ENCODE measurements at regions not wholly inside any gene's neighbourhood (a gene's known extent, or its start where the extent isn't known, plus 50 kb on each side); places are given as distances from the start of the nearest gene placed in this dataset.

DNA sequence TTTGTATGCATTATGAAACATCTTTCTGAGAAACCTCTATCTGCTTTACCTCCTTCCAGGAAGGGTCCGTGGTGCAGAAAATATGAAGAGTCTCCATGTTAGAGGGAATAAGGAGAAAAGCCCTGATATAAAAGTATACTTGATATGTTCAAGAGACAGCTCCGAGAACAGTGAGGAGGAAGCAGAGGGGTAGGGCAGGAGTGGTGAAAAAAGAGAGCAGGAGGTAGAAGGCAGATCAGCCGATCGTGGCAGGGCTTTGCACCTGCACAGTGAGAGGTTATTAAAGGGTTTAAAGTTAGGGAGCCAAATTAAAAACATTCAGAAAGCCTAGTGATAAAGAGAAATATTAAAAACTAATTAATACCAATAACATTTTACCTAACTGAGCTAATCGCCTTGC lies 419.7 kb downstream of the FAT4 start:
- Mint-ChIP-seq H3K36me3 (ENCODE audit: low read depth) (no peaks in the 10 kb centered on the region), H3K4me3 (no peak overlapping the region), H3K27me3 (ENCODE audit: low read depth) (no peaks in the 10 kb centered on the region), H3K4me1 (peaks cover 44% of the 10 kb centered on the region), H3K9me3 (peaks cover 7% of the 10 kb centered on the region), H3K27ac (ENCODE audit: unreplicated experiment) (no peak overlapping the region)
- no peak for TF ChIP-seq CTCF (conservative IDR thresholded peaks at IDR 0.05)
- no peak for DNase-seq (ENCODE audit: low read depth, low spot score)

DNA sequence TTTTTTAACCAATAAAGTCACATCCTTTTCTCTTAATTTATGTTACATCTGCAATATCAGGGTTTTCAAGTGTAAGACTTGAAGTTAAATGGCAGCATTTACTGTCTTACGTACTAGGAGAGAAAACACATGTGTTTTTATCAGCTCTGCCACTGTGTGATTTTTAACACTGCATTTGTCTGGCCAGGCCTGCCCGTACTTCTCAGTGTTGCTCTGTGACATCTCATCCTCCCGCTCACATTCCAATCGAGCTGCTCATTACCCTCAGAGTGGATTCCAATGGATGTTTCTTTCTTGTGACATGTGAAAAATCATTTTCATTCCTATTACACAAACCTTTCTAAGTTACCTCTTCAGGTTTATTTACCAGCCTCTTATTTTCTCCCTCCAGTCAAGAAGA lies 420.3 kb downstream of the FAT4 start:
- Mint-ChIP-seq H3K9me3 (peaks cover 7% of the 10 kb centered on the region), H3K36me3 (ENCODE audit: low read depth) (no peaks in the 10 kb centered on the region), H3K27ac (ENCODE audit: unreplicated experiment) (no peak overlapping the region), H3K27me3 (ENCODE audit: low read depth) (no peaks in the 10 kb centered on the region), H3K4me3 (no peak overlapping the region), H3K4me1 (peaks cover 50% of the 10 kb centered on the region)
- no peak for TF ChIP-seq CTCF (conservative IDR thresholded peaks at IDR 0.05)
- DNase-seq (ENCODE audit: low read depth, low spot score), result no peak

- Mint-ChIP-seq H3K4me3 (no peak overlapping the region), H3K36me3 (ENCODE audit: low read depth) (no peaks in the 10 kb centered on the region), H3K9me3 (peaks cover 7% of the 10 kb centered on the region), H3K27ac (ENCODE audit: unreplicated experiment) (no peak overlapping the region), H3K4me1 (peaks cover 45% of the 10 kb centered on the region), H3K27me3 (ENCODE audit: low read depth) (no peaks in the 10 kb centered on the region)
- TF ChIP-seq CTCF (conservative IDR thresholded peaks at IDR 0.05), result no peak
- no peak for DNase-seq (ENCODE audit: low read depth, low spot score)
These were observed 421.3 kb downstream of the FAT4 start for GRCh38 chr4:125736057-125736456.

- peaks cover 31% of the 10 kb centered on the region for H3K4me1 Mint-ChIP-seq
- no peak overlapping the region for H3K4me3 Mint-ChIP-seq
- H3K36me3 Mint-ChIP-seq (ENCODE audit: low read depth), result peaks cover 2% of the 10 kb centered on the region
- DNase-seq (ENCODE audit: low read depth, low spot score), result no peak
- H3K27ac Mint-ChIP-seq (ENCODE audit: unreplicated experiment), result peak overlapping the region; percentile 80
- TF ChIP-seq CTCF (conservative IDR thresholded peaks at IDR 0.05), result no peak
- no peaks in the 10 kb centered on the region for H3K27me3 Mint-ChIP-seq (ENCODE audit: low read depth)
- H3K9me3 Mint-ChIP-seq, result peaks cover 10% of the 10 kb centered on the region
These were observed 425.0 kb downstream of the FAT4 start for GRCh38 chr4:125739760-125740159.

- peaks cover 12% of the 10 kb centered on the region for H3K4me1 Mint-ChIP-seq
- H3K27me3 Mint-ChIP-seq (ENCODE audit: low read depth), result no peaks in the 10 kb centered on the region
- peak; percentile 64 for TF ChIP-seq CTCF (conservative IDR thresholded peaks at IDR 0.05)
- H3K36me3 Mint-ChIP-seq (ENCODE audit: low read depth), result peaks cover 5% of the 10 kb centered on the region
- no peak overlapping the region for H3K4me3 Mint-ChIP-seq
- DNase-seq (ENCODE audit: low read depth, low spot score), result no peak
- H3K27ac Mint-ChIP-seq (ENCODE audit: unreplicated experiment), result no peak overlapping the region
- peaks cover 6% of the 10 kb centered on the region for H3K9me3 Mint-ChIP-seq
These were observed 427.2 kb downstream of the FAT4 start for GRCh38 chr4:125741825-125742452.

Measured in neural crest cell (in vitro differentiated cells).